LNCAP (cell line): ENCODE measurements at regions not wholly inside any gene's neighbourhood (a gene's known extent, or its start where the extent isn't known, plus 50 kb on each side); places are given as distances from the start of the nearest gene placed in this dataset.

Experiments used
- CTCF ChIP-seq: fragments of 450-650 bp; IDR thresholded peaks from 2 replicates; pipeline ENCODE4 v1.5.1; 2017; ENCODE audit warnings: mild to moderate bottlenecking

DNA sequence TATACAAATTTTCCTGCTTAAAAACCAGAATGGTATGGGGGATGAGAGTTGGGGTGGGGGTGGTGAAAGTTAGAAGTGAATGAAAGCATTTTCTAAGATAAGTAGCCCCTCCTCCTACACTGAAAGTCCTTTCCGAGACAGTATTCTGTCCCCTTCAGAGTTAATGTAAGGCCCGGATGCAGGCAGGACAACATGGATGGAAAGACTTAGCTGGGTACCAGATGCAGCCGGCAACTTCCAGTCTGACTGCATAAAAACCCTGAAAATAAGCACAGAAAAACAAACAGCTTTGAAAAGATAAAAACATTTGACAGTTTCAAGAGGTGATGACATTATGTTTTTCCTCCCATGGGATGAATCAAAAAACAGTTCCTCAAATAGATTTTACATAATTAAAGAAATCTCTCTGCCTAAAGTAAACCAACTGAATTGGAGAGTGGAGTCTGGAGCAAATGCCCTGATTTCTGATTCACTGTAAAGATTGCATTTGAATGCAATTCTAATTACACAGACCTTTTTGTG is 196.3 kb downstream of the GPAT3 start:
- TF ChIP-seq CTCF = no peak

- no peak for TF ChIP-seq CTCF
These were observed 195.7 kb downstream of the GPAT3 start for GRCh38 chr4:83731609-83732008.

DNA sequence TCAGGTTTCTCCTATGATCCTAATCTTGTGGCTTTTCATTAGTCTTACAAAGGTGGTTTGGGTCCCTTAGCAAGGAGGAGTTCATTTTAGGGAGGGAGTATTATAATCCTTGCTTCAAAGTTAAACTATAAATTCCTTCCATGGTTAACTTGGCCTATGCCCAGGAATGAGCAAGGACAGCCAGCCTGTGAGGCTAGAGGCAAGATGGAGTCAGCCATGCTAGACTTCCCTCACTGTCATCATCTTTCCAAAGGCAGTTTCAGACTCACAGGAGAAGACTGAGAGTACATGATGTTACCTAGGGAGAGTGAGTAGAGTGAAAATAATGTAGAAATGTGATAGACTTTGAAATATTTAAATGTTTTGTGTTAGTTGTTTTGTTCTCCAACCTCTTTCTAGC is 192.3 kb downstream of the GPAT3 start:
- no peak for TF ChIP-seq CTCF

DNA sequence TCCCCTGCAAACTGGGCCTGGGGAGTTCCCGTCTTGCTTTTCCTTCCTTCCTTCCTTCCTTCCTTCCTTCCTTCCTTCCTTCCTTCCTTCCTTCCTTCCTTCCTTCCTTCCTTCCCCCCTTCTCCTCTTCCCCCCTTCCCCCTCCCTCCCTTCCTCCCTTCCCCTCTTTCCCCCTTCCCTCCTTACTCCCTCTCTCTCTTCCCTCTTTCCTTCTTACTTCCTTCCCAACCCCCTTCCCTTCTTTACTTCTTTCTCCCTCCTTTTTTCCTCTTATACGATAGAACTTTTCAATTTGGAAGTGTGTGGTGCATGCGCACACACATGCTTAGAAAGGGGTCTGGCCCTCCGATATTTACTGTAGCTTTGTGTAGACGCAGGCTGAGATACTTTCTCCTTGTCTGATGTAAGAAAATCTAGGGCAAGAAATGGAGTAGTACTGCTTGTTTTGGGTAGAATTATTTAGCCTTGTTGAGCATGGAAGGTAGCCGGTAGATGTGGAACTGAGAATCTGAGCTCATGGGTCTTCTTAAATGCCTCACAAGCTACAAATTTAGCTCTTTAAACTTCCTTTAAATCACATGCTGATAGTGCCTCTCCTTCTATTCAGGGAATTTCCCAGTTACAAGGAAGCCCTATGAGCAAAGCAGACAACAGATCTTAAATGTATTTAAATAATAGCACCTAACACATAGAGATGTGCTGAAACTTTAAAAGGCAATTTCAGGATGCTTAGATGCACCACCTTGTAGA is 189.6 kb downstream of the GPAT3 start:
- TF ChIP-seq CTCF = no peak

DNA sequence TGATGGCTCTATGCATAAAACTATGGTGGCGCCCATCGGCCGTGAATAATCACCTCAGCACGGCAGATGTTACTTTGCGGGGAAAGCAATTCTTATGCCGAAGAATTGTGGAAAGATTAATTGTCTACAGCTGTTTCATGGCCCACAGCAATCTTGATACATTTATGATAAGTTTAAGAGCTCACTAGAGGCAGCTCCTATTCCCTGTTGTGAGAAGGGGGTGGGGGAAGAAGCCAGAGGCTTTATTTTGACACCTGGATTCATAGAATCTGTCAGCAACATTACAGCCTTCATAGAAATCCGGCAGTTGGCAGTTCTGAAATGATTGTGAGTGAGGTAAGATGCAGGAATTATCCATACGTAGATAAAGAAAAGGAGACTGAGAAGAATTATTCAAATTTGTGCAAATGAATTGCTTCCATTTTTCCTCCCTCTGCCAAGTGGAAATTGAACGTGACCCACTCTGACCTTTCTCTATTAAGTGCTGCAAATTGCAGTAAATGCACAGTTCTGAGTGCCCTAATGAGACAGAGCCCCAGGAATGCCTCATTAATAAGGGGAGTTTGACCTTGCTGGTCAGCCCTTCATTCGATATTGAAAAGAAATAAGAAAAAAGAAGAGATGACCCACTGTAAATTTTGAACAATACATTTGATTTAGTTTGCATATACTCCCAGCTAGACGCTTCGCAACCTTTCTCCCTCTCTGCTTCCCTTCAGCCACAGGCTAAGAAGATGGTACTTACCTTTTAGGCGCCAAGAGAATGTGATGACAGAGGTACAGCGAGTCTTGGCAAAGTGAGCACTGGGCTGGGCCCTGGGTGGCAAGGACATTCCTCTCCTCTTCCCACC is 188.8 kb downstream of the GPAT3 start:
- TF ChIP-seq CTCF = no peak

- TF ChIP-seq CTCF = no peak
These were observed 187.7 kb downstream of the GPAT3 start for GRCh38 chr4:83723609-83724008.

DNA sequence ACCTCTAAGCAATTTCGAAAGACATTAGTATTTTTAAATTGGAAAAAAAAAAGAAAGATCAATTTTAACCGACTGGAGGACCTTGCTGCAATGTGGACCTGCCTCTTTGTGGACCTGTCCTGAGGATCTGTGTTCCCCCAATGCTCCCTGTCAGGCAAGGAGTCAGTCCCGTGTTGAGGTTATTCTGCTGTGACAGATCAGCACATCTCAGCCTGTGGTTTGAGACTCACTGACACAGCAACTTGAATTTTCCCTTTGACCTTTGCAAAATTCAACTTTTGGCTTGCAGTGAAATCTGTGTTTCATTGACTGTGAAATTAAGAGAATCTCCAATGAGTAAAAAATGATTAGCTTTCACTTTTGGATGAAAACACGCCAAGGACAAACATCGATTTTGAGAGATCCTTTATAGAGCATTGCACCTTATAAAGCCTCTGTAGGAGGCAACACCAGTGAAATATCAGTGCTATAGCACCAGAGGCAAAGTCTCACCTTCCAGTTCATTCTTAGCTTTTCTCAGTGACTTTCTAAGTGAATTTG is 186.9 kb downstream of the GPAT3 start:
- TF ChIP-seq CTCF = no peak
